PFSK-1 (cell line): ENCODE measurements at regions not wholly inside any gene's neighbourhood (a gene's known extent, or its start where the extent isn't known, plus 50 kb on each side); places are given as distances from the start of the nearest gene placed in this dataset.

Experiments
- FOXP2 ChIP-seq: optimal IDR thresholded peaks from 2 replicates; pipeline ENCODE3; 2011; ENCODE audit warnings: borderline replicate concordance, control low read depth, inconsistent platforms; ENCODE audit not compliant: insufficient read depth; ENCODE audit errors: extremely low read length, extremely low read depth
- POLR2AphosphoS5 ChIP-seq: IDR thresholded peaks from 2 replicates; pipeline ENCODE4 v1.6.1; 2012; ENCODE audit warnings: low read depth, mild to moderate bottlenecking, control low read depth, low read length, moderate library complexity
- SIN3A ChIP-seq: IDR thresholded peaks from 2 replicates; pipeline ENCODE4 v1.6.1; 2012; ENCODE audit warnings: mild to moderate bottlenecking, low read length, moderate library complexity, borderline replicate concordance; ENCODE audit not compliant: insufficient read depth
- TAF1 ChIP-seq: IDR thresholded peaks from 2 replicates; pipeline ENCODE4 v1.6.1; 2012; ENCODE audit warnings: low read length, control low read depth, borderline replicate concordance; ENCODE audit not compliant: insufficient read depth
- TF ChIP-seq, protein P1 (sequence below), 2 experiments: IDR thresholded peaks; 2 replicates each; pipeline versions ENCODE4 v1.6.1 to v1.8.0; 2011 to 2012; ENCODE audit warnings: low read depth in 2 of 2, low read length in 2 of 2, control low read depth in 1 of 2, inconsistent platforms in 1 of 2, mild to moderate bottlenecking in 1 of 2, moderate library complexity in 1 of 2; ENCODE audit not compliant: insufficient read depth in 1 of 2

DNA sequence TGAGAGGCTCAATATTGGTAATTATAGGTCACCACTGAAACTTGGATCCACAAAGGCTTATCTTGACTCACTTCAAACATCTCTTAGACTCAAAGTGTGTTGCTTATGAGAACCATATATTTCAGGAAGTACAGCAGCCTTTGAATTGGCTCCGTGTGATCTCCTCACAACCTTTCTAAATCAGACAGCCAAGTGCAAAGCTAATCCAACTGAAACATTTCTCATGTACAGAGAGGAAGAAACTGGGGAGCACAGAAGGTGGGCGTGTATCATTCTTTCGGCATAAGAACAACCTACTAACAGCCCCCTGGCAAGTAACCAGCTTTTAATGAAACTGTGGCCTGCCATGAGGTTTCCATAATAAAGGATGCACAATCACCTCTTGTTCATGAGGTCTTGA lies 109.4 kb downstream of the MBL2 start:
- TF ChIP-seq TAF1 (no peak), POLR2AphosphoS5 (no peak), SIN3A (no peak), FOXP2 (no peak)
- TF ChIP-seq, protein P1, sequence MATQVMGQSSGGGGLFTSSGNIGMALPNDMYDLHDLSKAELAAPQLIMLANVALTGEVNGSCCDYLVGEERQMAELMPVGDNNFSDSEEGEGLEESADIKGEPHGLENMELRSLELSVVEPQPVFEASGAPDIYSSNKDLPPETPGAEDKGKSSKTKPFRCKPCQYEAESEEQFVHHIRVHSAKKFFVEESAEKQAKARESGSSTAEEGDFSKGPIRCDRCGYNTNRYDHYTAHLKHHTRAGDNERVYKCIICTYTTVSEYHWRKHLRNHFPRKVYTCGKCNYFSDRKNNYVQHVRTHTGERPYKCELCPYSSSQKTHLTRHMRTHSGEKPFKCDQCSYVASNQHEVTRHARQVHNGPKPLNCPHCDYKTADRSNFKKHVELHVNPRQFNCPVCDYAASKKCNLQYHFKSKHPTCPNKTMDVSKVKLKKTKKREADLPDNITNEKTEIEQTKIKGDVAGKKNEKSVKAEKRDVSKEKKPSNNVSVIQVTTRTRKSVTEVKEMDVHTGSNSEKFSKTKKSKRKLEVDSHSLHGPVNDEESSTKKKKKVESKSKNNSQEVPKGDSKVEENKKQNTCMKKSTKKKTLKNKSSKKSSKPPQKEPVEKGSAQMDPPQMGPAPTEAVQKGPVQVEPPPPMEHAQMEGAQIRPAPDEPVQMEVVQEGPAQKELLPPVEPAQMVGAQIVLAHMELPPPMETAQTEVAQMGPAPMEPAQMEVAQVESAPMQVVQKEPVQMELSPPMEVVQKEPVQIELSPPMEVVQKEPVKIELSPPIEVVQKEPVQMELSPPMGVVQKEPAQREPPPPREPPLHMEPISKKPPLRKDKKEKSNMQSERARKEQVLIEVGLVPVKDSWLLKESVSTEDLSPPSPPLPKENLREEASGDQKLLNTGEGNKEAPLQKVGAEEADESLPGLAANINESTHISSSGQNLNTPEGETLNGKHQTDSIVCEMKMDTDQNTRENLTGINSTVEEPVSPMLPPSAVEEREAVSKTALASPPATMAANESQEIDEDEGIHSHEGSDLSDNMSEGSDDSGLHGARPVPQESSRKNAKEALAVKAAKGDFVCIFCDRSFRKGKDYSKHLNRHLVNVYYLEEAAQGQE (IDR thresholded peaks at IDR 0.05; ENCODE audit: insufficient read depth in 1 of 2, low read depth in 2 of 2, low read length in 2 of 2) = no peak

DNA sequence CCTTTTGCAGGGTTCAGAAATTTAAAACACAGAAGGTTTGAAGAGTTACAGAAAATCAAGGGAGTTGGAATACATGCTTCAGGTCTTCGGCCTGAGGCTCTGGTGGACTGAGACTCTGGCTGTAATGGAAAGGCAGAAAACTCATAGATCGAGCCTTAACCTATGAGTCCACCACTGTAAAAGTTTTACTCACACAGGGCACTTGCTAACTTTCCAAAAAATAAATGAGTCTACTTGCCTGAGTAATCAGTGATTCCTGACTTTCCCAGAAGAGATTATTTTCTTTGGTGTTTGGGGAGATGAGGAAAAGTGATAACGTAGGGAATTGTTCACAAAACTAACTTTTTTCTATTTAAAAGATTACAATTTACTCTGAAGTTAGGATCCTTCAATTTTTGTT lies 108.0 kb downstream of the MBL2 start:
- TF ChIP-seq FOXP2 (no peak), POLR2AphosphoS5 (no peak), SIN3A (no peak), TAF1 (no peak)
- TF ChIP-seq, protein P1 (IDR thresholded peaks at IDR 0.05; ENCODE audit: insufficient read depth in 1 of 2, low read depth in 2 of 2, low read length in 2 of 2) = no peak

GRCh38 chr10:52665821-52666220 lies 106.8 kb downstream of the MBL2 start:
- TF ChIP-seq TAF1 (no peak), FOXP2 (no peak), POLR2AphosphoS5 (no peak), SIN3A (no peak)
- TF ChIP-seq, protein P1 (IDR thresholded peaks at IDR 0.05; ENCODE audit: insufficient read depth in 1 of 2, low read depth in 2 of 2, low read length in 2 of 2) = no peak

GRCh38 chr10:52666931-52667330 lies 105.7 kb downstream of the MBL2 start:
- TF ChIP-seq TAF1 = no peak
- no peak for TF ChIP-seq FOXP2
- no peak for TF ChIP-seq POLR2AphosphoS5

GRCh38 chr10:52668024-52668423 lies 104.6 kb downstream of the MBL2 start:
- no peak for TF ChIP-seq SIN3A
- TF ChIP-seq POLR2AphosphoS5 = no peak
- TF ChIP-seq FOXP2 = no peak
- TF ChIP-seq TAF1 = no peak
- TF ChIP-seq, protein P1 (IDR thresholded peaks at IDR 0.05; ENCODE audit: insufficient read depth in 1 of 2, low read depth in 2 of 2, low read length in 2 of 2) = no peak
